Cardiac muscle cell (in vitro differentiated cells and primary cell): ENCODE measurements at regions not wholly inside any gene's neighbourhood (a gene's known extent, or its start where the extent isn't known, plus 50 kb on each side); places are given as distances from the start of the nearest gene placed in this dataset.

Experiments
- DNase-seq, 2 donors: peaks; one replicate each; pipeline versions ENCODE4 v3.0.0 to v3.0.0-alpha.2; 2010 to 2017; ENCODE audit warnings: low read depth in 1 of 2, low spot score in 1 of 2
- H3K27ac ChIP-seq: fragments of 200-600 bp; sonication (generic); 2 replicates; pipeline ENCODE4 v1.5.1; 2016
- H3K27me3 ChIP-seq: fragments of 200-600 bp; sonication (generic); 2 replicates; pipeline ENCODE4 v1.6.0; 2016; ENCODE audit warnings: control low read depth
- H3K36me3 ChIP-seq: fragments of 200-600 bp; sonication (generic); 2 replicates; pipeline ENCODE4 v1.5.1; 2016; ENCODE audit warnings: control low read depth
- H3K4me1 ChIP-seq: fragments of 200-600 bp; sonication (generic); 2 replicates; pipeline ENCODE4 v1.8.1; 2017; ENCODE audit warnings: low read depth, mild to moderate bottlenecking, mixed run types
- H3K4me3 ChIP-seq: fragments of 200-600 bp; sonication (generic); 2 replicates; pipeline ENCODE4 v1.5.1; 2016; ENCODE audit warnings: mild to moderate bottlenecking
- H3K9me3 ChIP-seq: fragments of 200-600 bp; sonication (generic); 2 replicates; pipeline ENCODE4 v1.5.1; 2017; ENCODE audit warnings: low read depth, mild to moderate bottlenecking, control low read depth
- TF ChIP-seq, protein P1 (sequence below): IDR thresholded peaks from 2 replicates; pipeline ENCODE4 v1.5.1; 2012; ENCODE audit warnings: low read depth, mild to moderate bottlenecking, low read length

DNA sequence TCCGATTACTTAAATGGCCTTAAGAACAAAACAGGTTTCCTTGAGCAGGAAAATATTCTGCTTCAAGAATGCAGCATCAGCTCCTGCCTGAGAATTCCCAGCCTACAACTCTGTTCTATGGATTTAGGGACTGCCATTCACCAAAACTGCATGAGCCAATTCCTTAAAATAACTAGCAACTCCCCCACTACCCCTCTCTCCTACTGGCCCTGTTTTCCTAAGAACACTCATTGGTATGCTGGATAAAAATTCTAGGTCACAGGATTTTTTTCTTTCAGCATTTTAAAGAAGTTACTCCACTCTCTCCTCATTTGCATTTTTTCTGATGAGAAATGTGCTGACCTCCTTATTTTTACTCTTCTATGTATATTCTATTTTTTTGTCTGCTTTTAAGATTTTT, 347.1 kb downstream of the IDS start:
- no peak for DNase-seq
- Histone ChIP-seq H3K4me3 (no peak overlapping the region), H3K4me1 (no peaks in the 10 kb centered on the region), H3K27me3 (no peaks in the 10 kb centered on the region), H3K9me3 (no peaks in the 10 kb centered on the region), H3K36me3 (no peaks in the 10 kb centered on the region), H3K27ac (no peak overlapping the region)
- TF ChIP-seq, protein P1, sequence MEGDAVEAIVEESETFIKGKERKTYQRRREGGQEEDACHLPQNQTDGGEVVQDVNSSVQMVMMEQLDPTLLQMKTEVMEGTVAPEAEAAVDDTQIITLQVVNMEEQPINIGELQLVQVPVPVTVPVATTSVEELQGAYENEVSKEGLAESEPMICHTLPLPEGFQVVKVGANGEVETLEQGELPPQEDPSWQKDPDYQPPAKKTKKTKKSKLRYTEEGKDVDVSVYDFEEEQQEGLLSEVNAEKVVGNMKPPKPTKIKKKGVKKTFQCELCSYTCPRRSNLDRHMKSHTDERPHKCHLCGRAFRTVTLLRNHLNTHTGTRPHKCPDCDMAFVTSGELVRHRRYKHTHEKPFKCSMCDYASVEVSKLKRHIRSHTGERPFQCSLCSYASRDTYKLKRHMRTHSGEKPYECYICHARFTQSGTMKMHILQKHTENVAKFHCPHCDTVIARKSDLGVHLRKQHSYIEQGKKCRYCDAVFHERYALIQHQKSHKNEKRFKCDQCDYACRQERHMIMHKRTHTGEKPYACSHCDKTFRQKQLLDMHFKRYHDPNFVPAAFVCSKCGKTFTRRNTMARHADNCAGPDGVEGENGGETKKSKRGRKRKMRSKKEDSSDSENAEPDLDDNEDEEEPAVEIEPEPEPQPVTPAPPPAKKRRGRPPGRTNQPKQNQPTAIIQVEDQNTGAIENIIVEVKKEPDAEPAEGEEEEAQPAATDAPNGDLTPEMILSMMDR, result no peak

DNA sequence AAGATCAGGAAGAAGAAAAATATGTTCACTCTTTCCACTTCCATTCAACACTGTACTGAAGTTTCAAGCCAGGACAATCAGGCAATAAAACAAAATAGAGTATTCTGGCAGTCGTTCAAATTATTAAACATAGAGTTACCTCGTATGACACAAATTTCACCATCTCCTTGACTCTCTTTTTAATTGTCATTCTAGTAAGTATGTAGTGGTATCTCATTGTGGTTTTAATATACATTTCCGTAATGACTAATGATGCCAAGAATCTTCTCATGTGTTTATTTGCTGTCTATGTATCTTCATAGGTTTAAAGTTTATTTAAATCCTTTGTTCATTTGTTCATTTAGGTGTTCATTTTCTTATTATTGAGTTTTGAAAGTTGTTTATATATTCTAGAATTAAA, 352.2 kb downstream of the IDS start:
- Histone ChIP-seq H3K27me3 (no peaks in the 10 kb centered on the region), H3K27ac (no peak overlapping the region), H3K9me3 (no peaks in the 10 kb centered on the region), H3K4me1 (no peaks in the 10 kb centered on the region), H3K4me3 (no peak overlapping the region), H3K36me3 (no peaks in the 10 kb centered on the region)
- peak in 1 of 2 donors; percentile 38 for DNase-seq
- TF ChIP-seq, protein P1, result no peak

- TF ChIP-seq, protein P1, result no peak
- peak in 1 of 2 donors; percentile 86 for DNase-seq
- Histone ChIP-seq H3K36me3 (no peaks in the 10 kb centered on the region), H3K9me3 (no peaks in the 10 kb centered on the region), H3K4me3 (no peak overlapping the region), H3K27me3 (no peaks in the 10 kb centered on the region), H3K27ac (no peak overlapping the region), H3K4me1 (no peaks in the 10 kb centered on the region)
These were observed 353.0 kb downstream of the IDS start for GRCh38 chrX:149151805-149152757.

DNA sequence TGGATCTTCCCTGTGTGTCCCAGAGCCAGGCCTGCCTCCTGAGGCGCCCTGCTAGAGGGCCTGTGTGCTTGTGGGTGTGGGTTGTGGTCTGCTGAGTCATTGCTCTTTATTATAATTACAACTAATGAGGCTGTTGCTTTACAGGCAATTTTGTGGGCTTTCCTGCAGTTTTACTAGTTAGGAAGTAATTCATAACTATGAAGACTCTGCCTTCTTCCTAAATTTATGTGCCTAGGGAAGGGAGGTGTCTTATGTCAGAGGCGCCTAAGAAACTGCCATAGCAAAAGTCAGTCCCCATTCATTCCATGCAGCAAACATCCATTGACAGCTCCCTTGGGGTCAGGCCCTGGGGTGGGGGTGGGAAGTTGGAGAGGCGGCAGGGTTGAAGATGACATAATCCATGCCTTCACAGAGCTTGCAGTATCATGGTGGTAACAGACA, 359.2 kb downstream of the IDS start:
- Histone ChIP-seq H3K27ac (no peak overlapping the region), H3K4me3 (no peak overlapping the region), H3K9me3 (no peaks in the 10 kb centered on the region), H3K27me3 (no peaks in the 10 kb centered on the region), H3K4me1 (no peaks in the 10 kb centered on the region), H3K36me3 (no peaks in the 10 kb centered on the region)
- DNase-seq, result no peak
- TF ChIP-seq, protein P1, result no peak

DNA sequence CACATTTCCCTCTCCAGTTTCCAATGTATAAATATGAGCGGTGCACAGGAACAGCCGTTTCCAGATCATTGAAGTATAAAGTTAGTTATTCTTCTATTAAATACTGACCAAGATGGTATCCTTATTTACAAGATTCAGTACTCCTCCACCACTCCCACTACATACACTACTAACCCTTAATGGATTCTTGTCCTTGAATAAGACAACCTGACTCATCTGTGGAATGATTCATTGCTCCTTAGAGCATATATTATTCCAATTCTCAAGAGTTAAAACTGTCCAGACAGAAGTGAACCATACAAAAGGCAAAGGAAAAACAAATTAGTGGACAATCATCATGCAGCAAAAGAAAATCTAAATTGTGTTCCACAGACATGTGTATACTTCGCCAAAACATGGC, 373.3 kb downstream of the IDS start:
- no peaks in the 10 kb centered on the region for H3K36me3 ChIP-seq
- DNase-seq, result no peak
- H3K9me3 ChIP-seq, result no peaks in the 10 kb centered on the region
- no peak overlapping the region for H3K27ac ChIP-seq
- no peak overlapping the region for H3K4me3 ChIP-seq
- TF ChIP-seq, protein P1, result no peak
- H3K4me1 ChIP-seq, result no peaks in the 10 kb centered on the region
- H3K27me3 ChIP-seq, result no peaks in the 10 kb centered on the region
